Colonic mucosa (tissue), 4 donors: ENCODE measurements at regions not wholly inside any gene's neighbourhood (a gene's known extent, or its start where the extent isn't known, plus 50 kb on each side); places are given as distances from the start of the nearest gene placed in this dataset.
"Not testable (repeated sequence)": the region's sequence is repeated elsewhere in the genome, so short reads cannot be mapped to it uniquely, and the experiment has no call there.

ENCODE experiments used
- DNase-seq: peaks from one replicate; pipeline ENCODE4 v3.0.0-alpha.2; 2020
- H3K27ac ChIP-seq: fragments of 200-600 bp; one replicate; pipeline ENCODE4 v1.8.0; 2021
- H3K27me3 ChIP-seq: fragments of 200-600 bp; one replicate; pipeline ENCODE4 v1.8.0; 2021
- H3K36me3 ChIP-seq: fragments of 200-600 bp; one replicate; pipeline ENCODE4 v1.8.0; 2021
- H3K4me1 ChIP-seq: fragments of 200-600 bp; one replicate; pipeline ENCODE4 v1.8.0; 2021; ENCODE audit warnings: mild to moderate bottlenecking
- H3K4me3 ChIP-seq: fragments of 200-600 bp; one replicate; pipeline ENCODE4 v1.8.0; 2021
- H3K9ac ChIP-seq, 2 donors: one replicate each; pipeline ENCODE4 v1.7.0; 2013; ENCODE audit warnings: control low read depth in 2 of 2, low read depth in 2 of 2, low read length in 2 of 2
- H3K9me3 ChIP-seq: fragments of 200-600 bp; one replicate; pipeline ENCODE4 v1.8.0; 2021
- intact Hi-C: fragments of 100-400 bp; cut with DNase I; formaldehyde crosslinking; loops from one replicate; pipeline ENCODE4 v1.14.1; 2022
- donor health status: healthy.
- donor health status: DM: no; HTN: no; CAD: no.
- donor health status: DM: no; HTN: no; CAD: no.

DNA sequence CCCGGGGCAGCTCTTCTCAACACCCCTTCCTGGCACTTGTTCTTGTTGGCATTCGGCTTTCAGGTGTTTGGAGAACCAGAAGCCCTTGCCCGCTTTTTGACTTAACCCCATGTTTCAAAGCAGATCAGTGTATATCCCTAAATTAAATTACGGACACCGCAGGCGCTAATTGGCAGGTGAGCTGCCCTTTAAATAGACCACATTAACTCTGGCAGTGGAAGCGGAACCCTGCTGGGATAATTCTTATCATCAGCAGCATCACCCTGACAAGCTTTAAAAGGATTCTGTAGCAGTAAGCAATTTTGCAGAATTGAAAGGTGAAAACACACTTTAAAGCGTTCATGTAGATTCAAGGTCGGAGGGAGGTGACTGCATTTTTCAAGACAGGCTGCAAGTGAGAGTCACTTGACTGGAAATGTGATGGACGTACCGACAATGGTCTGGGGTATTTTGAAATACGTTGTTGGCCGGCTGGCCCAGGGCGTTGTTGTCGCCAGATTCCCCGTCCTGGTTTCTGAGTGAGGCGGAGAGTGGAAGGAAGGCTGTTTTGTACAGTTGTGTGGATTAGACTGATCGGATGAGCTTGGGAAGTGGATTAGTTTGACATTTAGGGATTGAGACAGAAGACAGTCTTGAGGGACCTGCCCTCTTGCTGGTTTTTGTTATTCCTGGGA lies 94.2 kb upstream of the CRYM start:
- intact Hi-C loops, H3K9me3 ChIP-seq, H3K4me1 ChIP-seq, H3K27ac ChIP-seq, H3K9ac ChIP-seq, H3K36me3 ChIP-seq, H3K27me3 ChIP-seq, DNase-seq, H3K4me3 ChIP-seq: not testable (repeated sequence)

DNA sequence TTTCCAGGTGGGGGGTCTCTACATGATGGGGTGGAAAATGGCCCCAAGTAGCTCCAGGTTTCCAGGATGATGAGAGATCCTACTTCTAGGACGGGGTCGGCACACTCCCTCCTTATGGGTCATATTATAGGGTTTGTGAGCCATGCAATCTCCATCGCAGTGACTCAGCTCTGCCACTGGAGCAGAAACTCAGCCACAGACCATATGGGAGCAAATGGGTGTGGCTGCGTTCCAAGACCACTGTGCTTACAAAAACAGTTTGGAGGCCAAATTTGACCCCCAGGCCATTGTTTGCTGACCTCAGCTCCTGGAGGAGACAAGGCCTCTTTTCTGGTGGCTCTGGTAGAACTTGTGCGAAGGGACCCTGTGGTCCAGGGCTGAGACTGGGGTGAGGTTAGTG lies 92.7 kb upstream of the CRYM start:
- H3K27ac ChIP-seq, H3K9me3 ChIP-seq, intact Hi-C loops, H3K27me3 ChIP-seq, H3K4me1 ChIP-seq, H3K4me3 ChIP-seq, H3K36me3 ChIP-seq, DNase-seq, H3K9ac ChIP-seq: not testable (repeated sequence)

GRCh38 chr16:21368973-21369942 lies 91.2 kb upstream of the CRYM start:
- H3K9ac ChIP-seq, H3K4me1 ChIP-seq, H3K9me3 ChIP-seq, H3K36me3 ChIP-seq, H3K27ac ChIP-seq, H3K4me3 ChIP-seq, H3K27me3 ChIP-seq, DNase-seq, intact Hi-C loops: not testable (repeated sequence)

DNA sequence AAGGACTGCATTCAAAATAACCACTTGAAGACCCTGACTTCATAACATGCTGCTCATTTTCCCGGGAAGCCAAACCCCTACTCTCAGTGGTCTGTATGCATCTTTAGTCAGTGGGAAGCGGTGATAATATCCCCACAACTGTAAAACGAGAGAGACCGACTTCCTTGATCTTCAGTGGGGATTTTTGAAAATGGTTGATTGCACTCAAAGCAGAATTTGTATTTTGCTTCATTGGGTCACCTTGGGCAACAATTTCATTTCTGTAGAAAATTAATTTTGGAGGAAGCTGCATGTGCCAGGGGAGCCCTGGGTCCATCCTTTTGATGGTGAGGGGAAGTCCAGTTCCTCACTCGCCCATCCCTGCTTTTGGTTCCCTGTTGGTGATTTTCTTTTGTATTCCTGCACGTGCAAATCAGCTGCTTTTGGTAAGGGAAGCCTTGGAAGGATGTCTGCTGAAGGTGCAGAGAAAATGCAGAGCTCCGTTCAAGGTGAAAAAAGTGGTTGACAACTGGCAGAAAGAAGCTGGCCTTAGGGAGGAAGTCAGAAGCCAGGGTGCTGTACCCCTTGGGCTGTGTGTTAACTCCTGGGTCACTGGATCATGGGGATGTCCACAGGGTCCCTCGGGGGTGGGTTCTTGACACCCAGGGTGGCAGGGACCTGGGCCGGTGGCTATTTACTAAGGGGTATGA lies 89.8 kb upstream of the CRYM start:
- H3K4me1 ChIP-seq, H3K4me3 ChIP-seq, intact Hi-C loops, H3K27ac ChIP-seq, H3K36me3 ChIP-seq, H3K9me3 ChIP-seq, DNase-seq, H3K27me3 ChIP-seq, H3K9ac ChIP-seq: not testable (repeated sequence)

GRCh38 chr16:21366998-21367397 lies 88.9 kb upstream of the CRYM start:
- H3K27ac ChIP-seq, H3K36me3 ChIP-seq, H3K9ac ChIP-seq, DNase-seq, H3K4me1 ChIP-seq, intact Hi-C loops, H3K27me3 ChIP-seq, H3K9me3 ChIP-seq, H3K4me3 ChIP-seq: not testable (repeated sequence)

DNA sequence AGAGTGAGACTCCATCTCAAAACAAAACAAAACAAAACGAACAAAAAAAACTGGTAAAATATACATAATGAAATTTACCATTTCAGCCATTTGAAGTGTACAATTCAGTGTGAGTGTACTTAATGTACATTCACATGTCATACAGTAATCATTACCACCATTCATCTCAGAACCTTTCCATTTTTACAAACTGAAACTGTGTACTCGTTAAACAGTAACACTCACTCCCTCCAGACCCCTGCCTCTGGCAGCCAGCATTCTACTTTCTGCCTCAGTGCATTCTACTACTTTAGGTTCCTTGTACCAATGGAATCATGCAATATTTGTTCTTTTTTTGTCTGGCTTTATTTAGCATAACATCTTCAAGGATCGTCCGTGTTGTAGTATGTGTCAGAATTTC lies 87.5 kb upstream of the CRYM start:
- H3K9ac ChIP-seq, DNase-seq, H3K27me3 ChIP-seq, intact Hi-C loops, H3K4me1 ChIP-seq, H3K9me3 ChIP-seq, H3K4me3 ChIP-seq, H3K36me3 ChIP-seq, H3K27ac ChIP-seq: not testable (repeated sequence)

- H3K9me3 ChIP-seq, intact Hi-C loops, H3K36me3 ChIP-seq, H3K27me3 ChIP-seq, H3K4me1 ChIP-seq, H3K9ac ChIP-seq, H3K4me3 ChIP-seq, H3K27ac ChIP-seq, DNase-seq: not testable (repeated sequence)
Observed at GRCh38 chr16:21363550-21364223, 85.6 kb upstream of the CRYM start.

GRCh38 chr16:21361612-21362227 lies 83.6 kb upstream of the CRYM start:
- intact Hi-C loops, DNase-seq: not testable (repeated sequence)

GRCh38 chr16:21361045-21361444 lies 83.0 kb upstream of the CRYM start:
- DNase-seq, H3K36me3 ChIP-seq, intact Hi-C loops, H3K9me3 ChIP-seq, H3K27ac ChIP-seq, H3K4me3 ChIP-seq, H3K4me1 ChIP-seq, H3K27me3 ChIP-seq, H3K9ac ChIP-seq: not testable (repeated sequence)

More at GRCh38 chr16:21361612-21362227, 83.6 kb upstream of the CRYM start:
- H3K4me1 ChIP-seq, H3K27ac ChIP-seq, H3K9me3 ChIP-seq, H3K4me3 ChIP-seq, H3K36me3 ChIP-seq, H3K9ac ChIP-seq, H3K27me3 ChIP-seq: not testable (repeated sequence)

- H3K4me1 ChIP-seq, H3K4me3 ChIP-seq, H3K27me3 ChIP-seq, intact Hi-C loops, H3K9ac ChIP-seq, H3K9me3 ChIP-seq, DNase-seq, H3K36me3 ChIP-seq, H3K27ac ChIP-seq: not testable (repeated sequence)
Observed at GRCh38 chr16:21359513-21359912, 81.4 kb upstream of the CRYM start.

DNA sequence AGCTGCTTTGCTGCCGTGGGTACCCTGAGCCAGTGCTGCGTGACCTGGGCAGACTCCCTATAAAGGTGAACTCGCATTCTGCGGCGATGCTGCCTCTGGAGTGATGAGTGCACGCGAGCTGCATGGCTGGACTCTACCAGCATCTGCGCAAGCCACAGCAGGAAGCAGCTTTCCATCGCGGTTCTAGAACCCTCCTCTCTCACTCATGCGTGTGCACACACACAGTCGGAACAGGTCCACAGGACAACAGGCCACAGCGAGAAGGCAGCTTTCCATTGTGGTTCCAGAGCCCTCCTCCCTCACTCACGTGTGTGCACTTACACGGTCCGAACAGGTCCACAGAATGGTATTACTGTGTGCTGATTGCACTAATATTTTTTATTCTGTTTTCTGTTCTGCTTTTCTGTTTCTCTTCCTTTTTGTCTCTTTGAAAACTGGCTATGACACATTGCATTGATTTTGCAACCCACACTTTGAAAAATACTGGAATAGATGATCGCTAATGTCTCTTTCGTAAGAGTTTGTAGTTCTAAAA lies 80.2 kb upstream of the CRYM start:
- H3K27ac ChIP-seq, H3K36me3 ChIP-seq, H3K9ac ChIP-seq, H3K9me3 ChIP-seq, H3K27me3 ChIP-seq, DNase-seq, H3K4me3 ChIP-seq, H3K4me1 ChIP-seq, intact Hi-C loops: not testable (repeated sequence)

- intact Hi-C loops, H3K4me3 ChIP-seq, H3K4me1 ChIP-seq, H3K36me3 ChIP-seq, H3K9ac ChIP-seq, H3K27me3 ChIP-seq, DNase-seq, H3K27ac ChIP-seq, H3K9me3 ChIP-seq: not testable (repeated sequence)
Observed at GRCh38 chr16:21356308-21356707, 78.2 kb upstream of the CRYM start.
